GM12874 (cell line): ENCODE measurements at regions not wholly inside any gene's neighbourhood (a gene's known extent, or its start where the extent isn't known, plus 50 kb on each side); places are given as distances from the start of the nearest gene placed in this dataset.

Experiments used
- CTCF ChIP-seq: IDR thresholded peaks from 2 replicates; pipeline ENCODE4 v1.5.1; 2011; ENCODE audit warnings: low read depth, mild to moderate bottlenecking, control low read depth, low read length, moderate library complexity; ENCODE audit not compliant: insufficient read depth

- no peak for TF ChIP-seq CTCF
Measured at GRCh38 chr2:67142071-67142470, 255.1 kb upstream of the ETAA1 start.

GRCh38 chr2:67142741-67143140 lies 254.4 kb upstream of the ETAA1 start:
- no peak for TF ChIP-seq CTCF

- TF ChIP-seq CTCF = no peak
Measured at GRCh38 chr2:67145851-67146250, 251.3 kb upstream of the ETAA1 start.

GRCh38 chr2:67156796-67157195 lies 240.3 kb upstream of the ETAA1 start:
- TF ChIP-seq CTCF = no peak

- TF ChIP-seq CTCF = no peak
Measured at GRCh38 chr2:67158718-67159117, 238.4 kb upstream of the ETAA1 start.

- no peak for TF ChIP-seq CTCF
Measured at GRCh38 chr2:67159929-67160328, 237.2 kb upstream of the ETAA1 start.

GRCh38 chr2:67164771-67165522 lies 232.2 kb upstream of the ETAA1 start:
- TF ChIP-seq CTCF = no peak

GRCh38 chr2:67165523-67165990 lies 231.6 kb upstream of the ETAA1 start:
- TF ChIP-seq CTCF = no peak
